Ascending aorta (tissue), 2 donors: ENCODE measurements at regions not wholly inside any gene's neighbourhood (a gene's known extent, or its start where the extent isn't known, plus 50 kb on each side); places are given as distances from the start of the nearest gene placed in this dataset.

Experiments used
- DNase-seq, 2 donors: peaks; one replicate each; pipeline ENCODE4 v3.0.0-alpha.2; 2019; ENCODE audit warnings: low spot score in 2 of 2
- H3K27ac ChIP-seq, 2 donors: fragments of 200-600 bp; sonication (generic); one replicate each; pipeline ENCODE4 v1.5.1; 2016 to 2017; ENCODE audit warnings: mild to moderate bottlenecking in 1 of 2
- H3K27me3 ChIP-seq: fragments of 200-600 bp; sonication (generic); one replicate; pipeline ENCODE4 v1.5.1; 2017
- H3K36me3 ChIP-seq, 2 donors: fragments of 200-600 bp; sonication (generic); one replicate each; pipeline ENCODE4 v1.5.1; 2016
- H3K4me1 ChIP-seq, 2 donors: fragments of 200-600 bp; sonication (generic); one replicate each; pipeline ENCODE4 v1.5.1; 2016 to 2017; ENCODE audit warnings: mild to moderate bottlenecking in 1 of 2
- H3K4me3 ChIP-seq, 2 donors: fragments of 200-600 bp; sonication (generic); one replicate each; pipeline ENCODE4 v1.5.1; 2016 to 2017; ENCODE audit warnings: mild to moderate bottlenecking in 1 of 2
- H3K9me3 ChIP-seq, 2 donors: fragments of 200-600 bp; sonication (generic); one replicate each; pipeline ENCODE4 v1.5.1; 2016
- CTCF ChIP-seq, 3 experiments: fragments of 200-600 bp in 2 of 3; fragments of 450-650 bp in 1 of 3; sonication (generic) in 2 of 3; IDR thresholded peaks; one replicate each; pipeline ENCODE4 v1.5.1; 2016 to 2019; ENCODE audit warnings: antibody characterized with exemption in 3 of 3, mild to moderate bottlenecking in 1 of 3, moderate library complexity in 1 of 3
- intact Hi-C: fragments of 100-400 bp; cut with DNase I; formaldehyde crosslinking; loops from one replicate; pipeline ENCODE4 v1.15.1; 2023

GRCh38 chr2:216974321-216975302, 114.7 kb upstream of the TNP1 start:
- Histone ChIP-seq H3K4me3 (no peak overlapping the region), H3K9me3 (no peaks in the 10 kb centered on the region), H3K27me3 (no peaks in the 10 kb centered on the region), H3K27ac (peak overlapping the region; percentile 85), H3K4me1 (peaks cover 7 to 52% of the 10 kb centered on the region in 2 donors), H3K36me3 (no peaks in the 10 kb centered on the region)
- intact Hi-C loops = loop anchor here (5.0 kb wide), 1 partner anchor 262 kb away; no protein-coding TSS in a partner anchor
- peak in 1 of 2 donors; percentile 77 for DNase-seq
- no peak for TF ChIP-seq CTCF (IDR thresholded peaks at IDR 0.05)

DNA sequence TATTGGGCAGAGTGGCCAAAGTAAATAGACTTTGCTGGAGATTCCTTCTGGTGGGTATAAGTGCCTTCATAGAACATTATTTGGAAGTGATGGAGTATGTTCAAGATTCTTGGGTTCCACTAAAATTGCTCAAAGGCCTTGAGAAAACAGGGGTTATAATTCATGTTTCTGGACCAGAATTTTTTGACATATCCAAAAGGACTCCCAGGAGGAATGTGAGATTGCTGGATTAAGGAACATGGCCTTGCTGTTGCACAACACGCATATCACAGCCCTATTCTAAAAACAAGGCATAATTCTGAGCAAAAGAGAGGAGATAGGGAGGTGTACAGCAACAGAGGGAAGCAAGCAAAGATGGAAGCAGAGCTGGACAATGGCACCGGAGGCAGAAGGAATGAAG, 111.7 kb upstream of the TNP1 start:
- Histone ChIP-seq H3K27ac (peak overlapping the region; percentile 85), H3K4me1 (peaks cover 7 to 54% of the 10 kb centered on the region in 2 donors), H3K4me3 (no peak overlapping the region), H3K27me3 (no peaks in the 10 kb centered on the region), H3K36me3 (no peaks in the 10 kb centered on the region), H3K9me3 (no peaks in the 10 kb centered on the region)
- TF ChIP-seq CTCF (IDR thresholded peaks at IDR 0.05) = no peak
- intact Hi-C loops = loop anchor here (2.0 to 5.0 kb wide), 2 partner anchors 135 to 259 kb away; no protein-coding TSS in a partner anchor
- no peak for DNase-seq

- peak overlapping the region; percentile 9 to 43 for H3K27ac ChIP-seq
- no peak for DNase-seq
- H3K4me1 ChIP-seq = peaks cover 7 to 53% of the 10 kb centered on the region in 2 donors
- no peak overlapping the region for H3K4me3 ChIP-seq
- H3K36me3 ChIP-seq = no peaks in the 10 kb centered on the region
- no peaks in the 10 kb centered on the region for H3K9me3 ChIP-seq
- H3K27me3 ChIP-seq = no peaks in the 10 kb centered on the region
- intact Hi-C loops = loop anchor here (2.0 to 5.0 kb wide), 2 partner anchors 136 to 258 kb away; no protein-coding TSS in a partner anchor
- no peak for TF ChIP-seq CTCF (IDR thresholded peaks at IDR 0.05)
Measured at GRCh38 chr2:216970359-216970915, 110.6 kb upstream of the TNP1 start.

- Histone ChIP-seq H3K36me3 (no peaks in the 10 kb centered on the region), H3K9me3 (no peaks in the 10 kb centered on the region), H3K27me3 (no peaks in the 10 kb centered on the region), H3K27ac (no peak overlapping the region), H3K4me1 (peaks cover 0 to 30% of the 10 kb centered on the region in 2 donors), H3K4me3 (no peak overlapping the region)
- TF ChIP-seq CTCF (IDR thresholded peaks at IDR 0.05) = no peak
- intact Hi-C loops = no loop called here
- no peak for DNase-seq
Measured at GRCh38 chr2:216967889-216968288, 108.0 kb upstream of the TNP1 start.

DNA sequence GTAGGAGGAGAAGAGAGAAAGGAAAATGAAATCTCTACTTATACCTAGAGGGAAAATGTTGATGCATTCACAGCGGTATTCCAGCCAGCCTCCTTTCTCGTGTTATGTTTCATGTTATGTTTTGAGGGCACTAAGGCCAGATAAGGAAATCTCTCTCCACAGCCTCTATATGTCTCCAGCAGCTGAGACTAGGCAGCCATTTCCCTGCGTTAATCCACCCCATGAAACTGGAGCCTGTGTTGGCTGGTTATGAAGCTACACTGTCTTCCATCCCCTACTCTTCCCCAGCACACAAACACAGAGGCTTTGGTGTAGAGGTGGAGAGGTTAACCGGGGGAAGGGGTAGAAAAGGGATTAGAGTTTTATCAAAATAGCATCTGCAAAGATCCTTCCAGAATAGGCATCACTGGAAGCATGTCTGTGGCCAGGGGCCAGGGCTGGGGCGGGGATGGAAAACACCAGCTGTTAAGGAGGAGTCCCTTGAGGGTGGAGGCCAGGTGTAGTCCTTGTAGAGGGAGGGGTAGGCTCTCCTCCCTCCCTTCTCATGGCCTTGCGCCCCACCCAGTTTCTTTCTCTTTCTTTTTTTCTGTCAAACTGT, 100.9 kb upstream of the TNP1 start:
- no peaks in the 10 kb centered on the region for H3K36me3 ChIP-seq
- no peaks in the 10 kb centered on the region for H3K27me3 ChIP-seq
- no peak for TF ChIP-seq CTCF (IDR thresholded peaks at IDR 0.05)
- no peak overlapping the region for H3K27ac ChIP-seq
- intact Hi-C loops = no loop called here
- H3K4me1 ChIP-seq = no peaks in the 10 kb centered on the region
- no peak overlapping the region for H3K4me3 ChIP-seq
- no peaks in the 10 kb centered on the region for H3K9me3 ChIP-seq
- DNase-seq = no peak
